Cardiac septum (tissue), 1 donor: ENCODE measurements at regions not wholly inside any gene's neighbourhood (a gene's known extent, or its start where the extent isn't known, plus 50 kb on each side); places are given as distances from the start of the nearest gene placed in this dataset.
"Not testable (repeated sequence)": the region's sequence is repeated elsewhere in the genome, so short reads cannot be mapped to it uniquely, and the experiment has no call there.

Experiments
- DNase-seq: peaks from one replicate; pipeline ENCODE4 v3.0.0-alpha.2; 2020; ENCODE audit warnings: low spot score
- intact Hi-C: fragments of 100-400 bp; cut with DNase I; formaldehyde crosslinking; loops from one replicate; pipeline ENCODE4 v1.14.0; 2022
- donor health status: DM: no; HTN: no; CAD: no.

- no peak for DNase-seq
- intact Hi-C loops = no loop called here
Measured at GRCh38 chr11:116042146-116042545, 537.9 kb upstream of the CADM1 start.

- DNase-seq = no peak
- intact Hi-C loops = no loop called here
Measured at GRCh38 chr11:116037861-116038260, 533.6 kb upstream of the CADM1 start.

GRCh38 chr11:116035977-116036376 is 531.8 kb upstream of the CADM1 start:
- no peak for DNase-seq
- intact Hi-C loops = no loop called here

- no peak for DNase-seq
- intact Hi-C loops = no loop called here
Measured at GRCh38 chr11:116033931-116034553, 529.8 kb upstream of the CADM1 start.

GRCh38 chr11:116030697-116031331 is 526.6 kb upstream of the CADM1 start:
- intact Hi-C loops = no loop called here
- DNase-seq = no peak

- DNase-seq, intact Hi-C loops: not testable (repeated sequence)
Measured at GRCh38 chr11:116028506-116028905, 524.3 kb upstream of the CADM1 start.

GRCh38 chr11:115999437-115999836 is 495.2 kb upstream of the CADM1 start:
- DNase-seq = no peak
- intact Hi-C loops = no loop called here

- intact Hi-C loops = no loop called here
- DNase-seq = no peak
Measured at GRCh38 chr11:115996808-115997188, 492.6 kb upstream of the CADM1 start.

- intact Hi-C loops = no loop called here
- DNase-seq = no peak
Measured at GRCh38 chr11:115996125-115996807, 492.1 kb upstream of the CADM1 start.

- DNase-seq = no peak
- intact Hi-C loops = no loop called here
Measured at GRCh38 chr11:115993590-115993989, 489.4 kb upstream of the CADM1 start.

GRCh38 chr11:115990004-115990447 is 485.8 kb upstream of the CADM1 start:
- DNase-seq = no peak
- intact Hi-C loops = no loop called here

GRCh38 chr11:115985896-115986295 is 481.7 kb upstream of the CADM1 start:
- intact Hi-C loops = no loop called here

GRCh38 chr11:115984228-115984627 is 480.0 kb upstream of the CADM1 start:
- intact Hi-C loops = no loop called here
- DNase-seq = no peak

More at GRCh38 chr11:115985896-115986295, 481.7 kb upstream of the CADM1 start:
- no peak for DNase-seq

GRCh38 chr11:115982666-115983065 is 478.5 kb upstream of the CADM1 start:
- DNase-seq = no peak
- intact Hi-C loops = no loop called here

- no peak for DNase-seq
- intact Hi-C loops = no loop called here
Measured at GRCh38 chr11:115981814-115982471, 477.7 kb upstream of the CADM1 start.

- intact Hi-C loops = no loop called here
- DNase-seq = no peak
Measured at GRCh38 chr11:115981104-115981481, 476.9 kb upstream of the CADM1 start.

- intact Hi-C loops = no loop called here
- no peak for DNase-seq
Measured at GRCh38 chr11:115980337-115981103, 476.3 kb upstream of the CADM1 start.

- DNase-seq = no peak
- intact Hi-C loops = no loop called here
Measured at GRCh38 chr11:115974703-115975102, 470.5 kb upstream of the CADM1 start.

GRCh38 chr11:115967203-115967602 is 463.0 kb upstream of the CADM1 start:
- DNase-seq, intact Hi-C loops: not testable (repeated sequence)
